ENCODE measurements at regions not wholly inside any gene's neighbourhood (a gene's known extent, or its start where the extent isn't known, plus 50 kb on each side); places are given as distances from the start of the nearest gene placed in this dataset.
"Not testable (repeated sequence)": the region's sequence is repeated elsewhere in the genome, so short reads cannot be mapped to it uniquely, and the experiment has no call there.

- no peak for DNase-seq
- Mint-ChIP-seq H3K27ac (ENCODE audit: unreplicated experiment) (no peak overlapping the region), H3K4me1 (ENCODE audit: low read depth, unreplicated experiment) (no peaks in the 10 kb centered on the region), H3K36me3 (ENCODE audit: insufficient read depth, unreplicated experiment) (peaks cover 11% of the 10 kb centered on the region), H3K27me3 (ENCODE audit: unreplicated experiment) (no peaks in the 10 kb centered on the region), H3K4me3 (ENCODE audit: low read depth, unreplicated experiment) (no peak overlapping the region), H3K9me3 (ENCODE audit: low read depth, unreplicated experiment) (no peaks in the 10 kb centered on the region)
- CTCF ChIA-PET = no interaction called here
- no peak for TF ChIP-seq CTCF (IDR thresholded peaks at IDR 0.05; ENCODE audit: unreplicated experiment)
- BruUV-seq (replicated peaks) = no TSS peak
- intact Hi-C loops (cut with micrococcal nuclease; ENCODE audit: unreplicated experiment) = loop anchor here (5.0 to 10.0 kb wide), 2 partner anchors 106 to 218 kb away; partner anchors contain the start of gene KLF13
Observed at GRCh38 chr15:31219221-31219620, 107.4 kb upstream of the KLF13 start.

- Mint-ChIP-seq H3K27ac (ENCODE audit: unreplicated experiment) (no peak overlapping the region), H3K4me1 (ENCODE audit: low read depth, unreplicated experiment) (no peaks in the 10 kb centered on the region), H3K4me3 (ENCODE audit: low read depth, unreplicated experiment) (no peak overlapping the region), H3K9me3 (ENCODE audit: low read depth, unreplicated experiment) (no peaks in the 10 kb centered on the region), H3K36me3 (ENCODE audit: insufficient read depth, unreplicated experiment) (no peaks in the 10 kb centered on the region), H3K27me3 (ENCODE audit: unreplicated experiment) (no peaks in the 10 kb centered on the region)
- no TSS peak for BruUV-seq (replicated peaks)
- intact Hi-C loops (cut with micrococcal nuclease; ENCODE audit: unreplicated experiment) = no loop called here
- CTCF ChIA-PET = interaction anchor here (1.4 kb wide), 1 partner anchor 267 kb away, joined by 3 read pairs; no protein-coding TSS in a partner anchor
- no peak for DNase-seq
- TF ChIP-seq CTCF (IDR thresholded peaks at IDR 0.05; ENCODE audit: unreplicated experiment) = no peak
Observed at GRCh38 chr15:31221936-31222515, 104.6 kb upstream of the KLF13 start.

- no peaks in the 10 kb centered on the region for H3K4me1 Mint-ChIP-seq (ENCODE audit: low read depth, unreplicated experiment)
- no peak for TF ChIP-seq CTCF (IDR thresholded peaks at IDR 0.05; ENCODE audit: unreplicated experiment)
- DNase-seq = no peak
- H3K4me3 Mint-ChIP-seq (ENCODE audit: low read depth, unreplicated experiment) = no peak overlapping the region
- no peak overlapping the region for H3K27ac Mint-ChIP-seq (ENCODE audit: unreplicated experiment)
- BruUV-seq (replicated peaks) = no TSS peak
- H3K36me3 Mint-ChIP-seq (ENCODE audit: insufficient read depth, unreplicated experiment) = no peaks in the 10 kb centered on the region
- H3K27me3 Mint-ChIP-seq (ENCODE audit: unreplicated experiment) = no peaks in the 10 kb centered on the region
- intact Hi-C loops (cut with micrococcal nuclease; ENCODE audit: unreplicated experiment) = no loop called here
- H3K9me3 Mint-ChIP-seq (ENCODE audit: low read depth, unreplicated experiment) = no peaks in the 10 kb centered on the region
- CTCF ChIA-PET = no interaction called here
Observed at GRCh38 chr15:31222773-31223341, 103.8 kb upstream of the KLF13 start.

- Mint-ChIP-seq H3K27me3 (ENCODE audit: unreplicated experiment) (no peaks in the 10 kb centered on the region), H3K4me3 (ENCODE audit: low read depth, unreplicated experiment) (no peak overlapping the region), H3K4me1 (ENCODE audit: low read depth, unreplicated experiment) (no peaks in the 10 kb centered on the region), H3K27ac (ENCODE audit: unreplicated experiment) (no peak overlapping the region), H3K36me3 (ENCODE audit: insufficient read depth, unreplicated experiment) (no peaks in the 10 kb centered on the region), H3K9me3 (ENCODE audit: low read depth, unreplicated experiment) (no peaks in the 10 kb centered on the region)
- intact Hi-C loops (cut with micrococcal nuclease; ENCODE audit: unreplicated experiment) = no loop called here
- no TSS peak for BruUV-seq (replicated peaks)
- DNase-seq = no peak
- TF ChIP-seq CTCF (IDR thresholded peaks at IDR 0.05; ENCODE audit: unreplicated experiment) = no peak
- CTCF ChIA-PET = no interaction called here
Observed at GRCh38 chr15:31223478-31224350, 102.9 kb upstream of the KLF13 start.

- H3K4me3 Mint-ChIP-seq (ENCODE audit: low read depth, unreplicated experiment); H3K9me3 Mint-ChIP-seq (ENCODE audit: low read depth, unreplicated experiment); H3K36me3 Mint-ChIP-seq (ENCODE audit: insufficient read depth, unreplicated experiment); CTCF ChIA-PET; BruUV-seq (replicated peaks); DNase-seq; intact Hi-C loops (cut with micrococcal nuclease; ENCODE audit: unreplicated experiment); H3K27ac Mint-ChIP-seq (ENCODE audit: unreplicated experiment); H3K27me3 Mint-ChIP-seq (ENCODE audit: unreplicated experiment); H3K4me1 Mint-ChIP-seq (ENCODE audit: low read depth, unreplicated experiment): not testable (repeated sequence)
Observed at GRCh38 chr15:31224661-31225060, 102.0 kb upstream of the KLF13 start.
